ENCODE measurements at regions not wholly inside any gene's neighbourhood (a gene's known extent, or its start where the extent isn't known, plus 50 kb on each side); places are given as distances from the start of the nearest gene placed in this dataset.
A peak's percentile ranks its signal among the peaks of the same experiment; 100 is the strongest.

DNA sequence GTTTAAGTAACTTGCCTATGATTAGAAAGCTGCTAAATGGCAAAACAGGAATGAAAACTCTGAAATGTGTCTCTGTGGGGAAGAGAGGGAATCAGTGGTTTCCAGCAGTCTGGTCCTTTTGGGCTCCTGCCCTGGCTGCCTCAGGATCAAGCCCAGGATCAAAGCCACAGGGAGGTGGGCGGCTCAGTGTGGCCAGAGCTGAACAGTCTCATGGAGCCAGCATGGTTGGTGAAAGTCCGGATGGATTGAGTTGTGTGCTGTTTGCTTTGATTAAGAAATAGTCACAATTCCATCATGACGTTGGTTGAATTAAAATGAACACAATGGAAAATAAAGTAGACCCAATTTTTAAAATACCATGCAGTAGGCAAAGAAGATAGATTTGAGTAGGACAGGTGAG is 344.2 kb downstream of the LPIN1 start:
- DNase-seq = peak; percentile 3 to 22

GRCh38 chr2:12091201-12091806 is 344.9 kb downstream of the LPIN1 start:
- DNase-seq = no peak

- DNase-seq = no peak
These were observed 347.7 kb downstream of the LPIN1 start for GRCh38 chr2:12094134-12094533.

DNA sequence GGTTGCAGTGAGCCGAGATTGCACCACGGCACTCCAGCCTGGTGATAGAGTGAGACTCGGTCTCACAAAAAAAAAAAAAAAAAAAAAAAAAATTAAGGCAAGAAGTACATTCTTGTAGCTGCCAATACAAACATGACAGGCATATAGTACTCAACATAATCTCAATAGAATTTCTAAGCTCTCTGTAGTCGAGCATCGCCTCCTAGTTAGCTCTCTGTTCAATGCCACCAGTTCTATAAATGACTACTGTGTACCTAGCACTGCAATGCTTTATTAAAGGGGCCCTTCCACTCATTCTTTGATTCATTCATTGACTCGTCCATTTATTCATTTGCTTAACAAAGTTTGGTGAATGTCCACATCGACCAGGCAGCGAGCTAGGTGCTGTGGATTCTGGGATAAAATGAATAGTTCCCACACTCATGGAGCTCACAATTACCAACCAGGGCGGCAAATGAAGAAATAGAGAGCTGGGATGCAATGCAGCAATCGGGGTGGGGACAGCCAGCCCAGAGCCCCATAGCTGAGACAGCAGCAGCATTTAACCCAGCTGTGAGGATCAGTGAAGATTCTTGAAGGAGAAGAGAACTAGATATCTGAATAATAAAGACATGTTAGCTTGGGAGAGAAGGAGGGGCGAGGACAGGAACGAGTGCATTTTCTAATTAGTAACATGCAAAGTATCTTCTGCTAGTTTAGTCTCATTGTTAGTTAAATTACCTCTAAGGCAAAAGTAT is 349.8 kb downstream of the LPIN1 start:
- DNase-seq = no peak

DNA sequence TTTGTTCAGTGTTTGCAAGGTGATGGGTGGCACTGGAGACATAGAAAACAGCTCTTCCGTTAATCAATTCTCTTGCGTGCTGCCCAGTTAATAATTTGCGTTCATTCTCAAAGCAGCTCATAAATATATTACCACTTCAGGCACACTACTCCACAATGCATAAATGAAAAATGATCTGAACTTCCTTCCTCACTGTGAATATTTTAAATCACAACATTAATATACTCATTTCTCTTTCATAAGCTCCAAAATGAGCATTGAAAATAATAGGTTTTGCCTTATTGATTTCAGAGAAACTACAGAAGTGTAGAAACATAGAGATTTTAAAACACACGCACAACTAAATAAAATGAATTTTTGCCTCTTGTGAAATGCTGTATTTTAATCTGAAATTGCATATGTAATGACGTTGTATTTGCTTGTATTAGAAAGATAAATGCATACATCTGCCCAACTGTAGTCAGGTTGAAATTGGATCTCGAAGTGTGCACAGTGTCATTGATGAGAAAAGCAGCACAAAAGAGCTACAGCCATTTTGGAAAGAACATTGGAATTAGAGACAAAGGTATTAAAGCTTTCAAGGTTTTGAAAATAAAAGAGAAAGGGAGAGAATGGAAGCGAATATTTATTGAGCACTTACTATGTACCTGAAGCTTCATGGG is 350.5 kb downstream of the LPIN1 start:
- no peak for DNase-seq

- no peak for DNase-seq
These were observed 351.4 kb downstream of the LPIN1 start for GRCh38 chr2:12097859-12098258.

- DNase-seq = no peak
These were observed 352.9 kb downstream of the LPIN1 start for GRCh38 chr2:12099374-12099773.

- no peak for DNase-seq
These were observed 356.2 kb downstream of the LPIN1 start for GRCh38 chr2:12102679-12103078.

DNA sequence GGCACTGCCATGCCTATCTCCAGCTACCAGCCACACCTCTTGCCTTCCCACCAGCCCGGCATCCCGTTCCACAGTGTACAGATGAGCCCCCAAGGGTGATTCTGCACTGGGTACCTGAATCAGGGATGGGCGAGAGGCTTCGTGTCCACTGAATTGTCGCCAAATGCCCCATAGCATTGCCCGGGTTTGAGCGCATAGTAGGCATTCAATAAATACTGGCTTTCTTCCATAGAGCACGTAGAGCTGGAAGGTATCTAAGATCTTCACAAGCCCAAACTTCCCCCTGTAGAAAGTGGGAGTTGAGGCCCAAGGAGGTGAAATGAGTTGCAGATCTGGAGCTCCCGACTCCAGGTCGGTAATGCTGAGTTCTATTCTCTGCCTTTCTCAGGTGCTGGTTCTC is 358.7 kb downstream of the LPIN1 start:
- no peak for DNase-seq

GRCh38 chr2:12106440-12107080 is 360.1 kb downstream of the LPIN1 start:
- DNase-seq = no peak

GRCh38 chr2:12107321-12107720 is 360.9 kb downstream of the LPIN1 start:
- DNase-seq = no peak

DNA sequence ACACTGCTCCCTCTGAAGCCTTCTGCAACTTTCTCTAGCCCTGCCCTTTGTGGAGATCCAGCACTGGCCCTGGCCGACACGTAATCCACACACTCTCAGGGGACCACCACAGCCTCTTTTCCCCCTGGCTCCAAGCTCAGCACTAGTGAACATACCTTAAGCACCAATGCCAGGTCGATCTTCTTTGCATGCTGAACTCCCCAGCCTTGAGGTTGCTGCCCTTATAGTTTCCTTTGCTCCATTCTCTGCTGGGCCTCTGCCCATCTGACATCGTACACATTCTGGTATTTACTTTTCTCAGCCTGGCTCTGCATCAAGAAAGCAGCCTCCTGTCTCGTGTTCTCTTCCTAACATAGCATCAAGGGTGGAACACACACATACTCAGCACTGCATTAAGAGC is 361.5 kb downstream of the LPIN1 start:
- DNase-seq = no peak

DNA sequence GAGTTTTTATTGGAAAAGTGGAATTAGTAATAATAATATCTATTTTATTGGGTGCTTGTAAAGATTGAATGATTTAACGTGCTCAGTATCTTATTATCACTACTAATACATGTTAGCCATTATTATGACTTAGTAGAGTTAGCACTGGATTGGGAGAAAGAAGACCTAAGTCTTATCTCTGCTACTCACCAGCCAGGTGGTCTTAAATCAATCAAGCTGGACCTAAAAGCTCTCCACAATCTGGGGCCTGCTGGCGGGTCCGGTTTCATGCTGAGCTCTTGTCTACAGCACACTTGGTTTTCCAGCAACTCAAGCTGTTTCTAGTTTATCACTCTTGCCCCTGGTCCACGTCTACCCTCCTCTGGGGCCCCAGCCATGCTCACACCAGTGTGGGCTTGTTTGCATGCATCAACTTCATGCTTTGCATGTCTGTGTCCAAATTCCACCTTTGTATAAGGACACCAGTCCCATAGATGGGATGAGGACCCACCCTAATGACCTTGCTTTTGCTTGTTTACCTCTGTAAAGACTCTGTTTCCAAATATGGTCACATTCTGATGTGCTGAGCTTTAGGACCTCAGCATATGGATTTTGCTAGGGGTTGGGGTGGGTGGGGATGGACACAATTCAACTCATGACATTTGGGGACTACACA is 363.1 kb downstream of the LPIN1 start:
- no peak for DNase-seq

GRCh38 chr2:12110074-12110473 is 363.6 kb downstream of the LPIN1 start:
- no peak for DNase-seq

- DNase-seq = no peak
These were observed 364.0 kb downstream of the LPIN1 start for GRCh38 chr2:12110481-12110880.

DNA sequence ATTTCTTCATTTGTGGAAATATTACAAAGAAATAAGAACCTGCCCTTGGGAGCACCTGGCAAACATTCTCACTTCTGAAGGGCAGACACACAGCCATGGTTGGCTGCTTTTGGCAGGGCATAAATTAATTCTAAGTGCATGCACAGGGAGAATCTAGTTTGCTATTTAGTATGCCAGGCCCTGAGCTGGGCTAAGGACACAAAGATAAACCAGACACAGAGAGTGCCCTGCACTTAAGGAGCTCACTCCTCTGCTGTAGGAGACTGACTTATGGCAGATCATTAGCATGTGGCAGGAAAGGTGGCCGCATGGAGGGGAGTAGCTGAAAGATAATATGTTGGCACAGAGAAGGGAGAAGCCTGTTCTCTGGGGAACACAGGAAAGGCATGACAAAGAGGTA is 367.0 kb downstream of the LPIN1 start:
- DNase-seq = no peak

DNA sequence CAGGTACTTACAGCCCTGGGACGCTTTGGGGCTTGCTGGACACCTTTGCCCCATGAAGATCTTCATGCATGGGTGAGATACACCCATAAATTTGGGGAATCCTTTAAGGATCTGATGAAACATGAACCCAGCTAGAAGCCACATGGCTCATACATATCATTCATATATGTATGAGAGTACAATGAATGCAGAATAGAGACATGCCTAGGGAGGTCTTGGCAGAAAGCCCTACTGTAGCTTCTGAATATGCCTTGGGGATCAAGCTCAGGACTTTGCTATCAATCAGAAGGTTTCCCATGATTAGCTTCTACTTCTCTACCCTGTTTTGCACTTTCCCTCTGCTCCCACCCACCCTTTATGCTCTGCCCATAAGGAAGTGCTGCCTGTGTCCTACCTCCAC is 368.4 kb downstream of the LPIN1 start:
- no peak for DNase-seq

DNA sequence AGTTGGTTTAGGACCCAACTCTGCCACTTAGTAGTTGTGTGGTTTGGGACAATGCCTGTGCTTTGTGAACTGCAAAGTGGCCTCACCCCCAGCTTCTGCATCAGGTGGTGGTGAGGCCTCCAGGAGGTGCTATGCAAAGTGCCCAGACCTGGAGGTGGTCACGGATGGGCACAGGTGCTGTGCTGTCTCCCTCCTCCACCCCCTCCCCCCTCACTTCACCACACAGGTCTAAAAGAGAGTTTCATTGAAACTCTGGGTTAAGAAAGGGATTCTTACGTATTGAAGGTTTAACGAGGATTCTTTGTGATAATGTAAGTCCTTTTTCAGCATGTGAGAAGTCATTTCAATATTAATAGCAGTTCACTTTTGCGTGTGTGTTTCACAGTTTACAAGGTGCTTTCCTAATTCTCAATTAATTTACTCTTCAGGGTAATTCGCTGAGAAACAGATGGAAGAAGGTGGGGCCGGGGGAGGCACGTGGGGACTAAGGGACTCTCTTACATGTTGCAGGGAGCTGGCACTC is 369.9 kb downstream of the LPIN1 start:
- no peak for DNase-seq

DNA sequence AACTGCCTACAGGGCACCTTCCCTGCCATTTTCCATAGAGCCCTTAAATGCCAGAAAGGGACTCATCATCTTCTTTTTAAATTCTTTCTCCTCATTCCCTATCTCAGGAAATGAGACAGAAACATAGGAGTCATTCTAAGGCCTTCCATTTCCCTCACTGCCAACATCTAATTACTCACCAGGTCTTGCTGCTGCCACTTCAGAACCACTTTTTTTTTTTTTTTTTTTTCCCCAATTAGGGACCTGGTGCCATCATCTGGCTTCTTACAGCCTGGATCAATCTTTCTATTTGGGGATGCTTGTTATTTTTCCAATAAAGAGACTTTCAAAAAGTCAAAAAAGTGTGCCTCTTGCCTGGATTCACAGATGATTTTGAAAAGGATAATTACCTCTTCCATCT is 373.4 kb downstream of the LPIN1 start:
- no peak for DNase-seq

DNA sequence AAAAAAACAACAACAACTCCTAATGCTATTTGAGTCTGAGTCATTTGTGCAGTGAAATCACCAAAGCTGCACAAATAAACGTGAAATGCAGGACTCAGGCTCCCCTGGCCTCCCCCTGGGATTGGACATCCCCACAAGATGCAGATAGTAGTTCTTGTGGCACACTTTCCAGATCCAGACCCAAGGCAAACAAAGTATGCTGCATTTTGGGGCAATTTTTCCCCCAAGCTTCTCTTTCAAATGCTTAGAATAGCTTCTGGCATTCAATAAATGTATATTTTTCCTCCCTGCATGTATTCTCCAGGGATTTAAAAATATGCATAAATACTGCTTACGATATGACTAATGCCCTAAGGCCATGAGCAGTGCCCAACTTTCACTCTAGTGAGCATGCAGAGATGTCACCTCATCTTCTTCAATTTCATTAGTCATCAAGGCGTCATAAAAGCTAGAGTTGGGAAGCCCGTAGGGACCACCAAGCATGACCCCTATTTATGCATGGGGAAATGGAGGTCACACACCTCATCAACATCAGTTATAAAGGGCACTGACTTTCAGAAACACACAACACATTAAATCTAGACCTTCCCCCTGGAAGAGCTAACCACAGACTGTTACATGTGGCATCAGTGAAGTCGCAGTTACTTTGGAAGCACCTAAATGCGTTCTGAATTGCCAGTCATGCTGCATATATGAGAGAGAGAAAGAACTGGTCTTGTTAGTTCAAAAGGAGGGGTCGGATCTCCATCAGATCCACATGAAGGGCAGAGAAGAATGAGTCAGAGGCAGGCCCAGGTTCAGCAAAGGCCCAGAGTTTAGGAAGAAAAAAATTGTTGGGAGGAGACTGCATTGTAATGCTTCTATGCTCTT is 374.1 kb downstream of the LPIN1 start:
- no peak for DNase-seq

DNA sequence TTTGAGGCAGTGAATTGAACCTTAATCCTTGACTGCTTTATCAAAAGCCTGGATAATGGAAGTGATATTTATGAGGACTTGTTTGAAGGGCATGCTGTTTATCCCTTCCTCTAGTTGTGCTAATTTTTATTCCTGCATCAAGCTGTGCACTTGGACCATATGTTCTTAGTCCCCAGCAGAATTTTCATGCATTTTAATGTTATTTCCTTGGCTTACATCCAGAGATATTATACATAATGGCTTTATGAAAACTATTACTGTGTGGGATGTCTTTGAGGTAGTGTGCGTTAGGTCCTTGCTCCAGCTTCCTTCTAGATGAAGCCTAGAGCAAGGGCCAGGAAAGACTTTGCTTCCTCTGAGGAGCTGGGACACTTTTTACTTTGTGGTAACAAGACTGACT is 378.4 kb downstream of the LPIN1 start:
- DNase-seq = no peak

GRCh38 chr2:12126318-12126717 is 379.9 kb downstream of the LPIN1 start:
- no peak for DNase-seq

Data from NCI-H1930 (cell line).